H1 (cell line): ENCODE measurements at regions not wholly inside any gene's neighbourhood (a gene's known extent, or its start where the extent isn't known, plus 50 kb on each side); places are given as distances from the start of the nearest gene placed in this dataset.

Experiments used
- CHD7 ChIP-seq: fragments of 300-600 bp; sonication (generic); IDR thresholded peaks from 2 replicates; pipeline ENCODE4 v1.7.1; 2012; ENCODE audit warnings: low read length, moderate library complexity, mild to moderate bottlenecking, inconsistent platforms; ENCODE audit not compliant: insufficient replicate concordance
- CTCF ChIP-seq, 3 experiments: IDR thresholded peaks; 1 replicate in 2 of 3; 2 replicates in 1 of 3; pipeline versions ENCODE4 v1.5.1 to v1.6.1; 2011; ENCODE audit warnings: low read length in 3 of 3, mild to moderate bottlenecking in 3 of 3, inconsistent platforms in 2 of 3, low read depth in 1 of 3, moderate library complexity in 1 of 3; ENCODE audit not compliant: insufficient read depth in 1 of 3; ENCODE audit errors: control extremely low read depth in 1 of 3

- no peak for TF ChIP-seq CHD7
- TF ChIP-seq CTCF (IDR thresholded peaks at IDR 0.05; ENCODE audit: control extremely low read depth in 1 of 3, insufficient read depth in 1 of 3, low read depth in 1 of 3, low read length in 3 of 3): no peak
Measured at GRCh38 chr13:63297163-63297562, 1881.5 kb upstream of the PCDH20 start (continued).
